SK-N-SH (cell line): ENCODE measurements at regions not wholly inside any gene's neighbourhood (a gene's known extent, or its start where the extent isn't known, plus 50 kb on each side); places are given as distances from the start of the nearest gene placed in this dataset.

Source experiments
- CHD2 ChIP-seq: fragments of 150-350 bp; IDR thresholded peaks from 2 replicates; pipeline ENCODE4 v1.6.1; 2018; ENCODE audit warnings: low read length; ENCODE audit not compliant: partially characterized antibody
- ELF1 ChIP-seq: IDR thresholded peaks from 2 replicates; pipeline ENCODE4 v1.4.0; 2012
- EP300 ChIP-seq, 2 experiments: IDR thresholded peaks; 2 replicates each; pipeline versions ENCODE4 v1.4.0 to v1.6.1; 2012; ENCODE audit warnings: borderline replicate concordance in 1 of 2, low read depth in 1 of 2, low read length in 1 of 2
- FOXM1 ChIP-seq: IDR thresholded peaks from 2 replicates; pipeline ENCODE4 v1.4.0; 2012; ENCODE audit warnings: low read depth, mild to moderate bottlenecking
- NRF1 ChIP-seq: IDR thresholded peaks from 2 replicates; pipeline ENCODE4 v1.6.1; 2012; ENCODE audit warnings: low read depth, mild to moderate bottlenecking, low read length
- POLR2AphosphoS5 ChIP-seq: IDR thresholded peaks from 2 replicates; pipeline ENCODE4 v1.6.1; 2012; ENCODE audit warnings: low read depth, low read length
- RFX5 ChIP-seq: IDR thresholded peaks from 2 replicates; pipeline ENCODE4 v1.6.1; 2012; ENCODE audit warnings: mild to moderate bottlenecking, improper control_type of control experiment, low read length
- SMC3 ChIP-seq: IDR thresholded peaks from 2 replicates; pipeline ENCODE4 v1.6.1; 2012; ENCODE audit warnings: low read depth, low read length, improper control_type of control experiment
- TF ChIP-seq, protein P1 (sequence below): fragments of 200-600 bp; sonication (generic); IDR thresholded peaks from 2 replicates; pipeline ENCODE4 v1.6.1; 2017; ENCODE audit warnings: antibody characterized with exemption, mild to moderate bottlenecking, moderate library complexity
- TF ChIP-seq, protein P2 (sequence below): IDR thresholded peaks from 2 replicates; pipeline ENCODE4; 2012
- TF ChIP-seq, protein P3 (sequence below): IDR thresholded peaks from 2 replicates; pipeline ENCODE4 v1.6.1; 2012; ENCODE audit warnings: mild to moderate bottlenecking, low read depth, low read length, moderate library complexity

DNA sequence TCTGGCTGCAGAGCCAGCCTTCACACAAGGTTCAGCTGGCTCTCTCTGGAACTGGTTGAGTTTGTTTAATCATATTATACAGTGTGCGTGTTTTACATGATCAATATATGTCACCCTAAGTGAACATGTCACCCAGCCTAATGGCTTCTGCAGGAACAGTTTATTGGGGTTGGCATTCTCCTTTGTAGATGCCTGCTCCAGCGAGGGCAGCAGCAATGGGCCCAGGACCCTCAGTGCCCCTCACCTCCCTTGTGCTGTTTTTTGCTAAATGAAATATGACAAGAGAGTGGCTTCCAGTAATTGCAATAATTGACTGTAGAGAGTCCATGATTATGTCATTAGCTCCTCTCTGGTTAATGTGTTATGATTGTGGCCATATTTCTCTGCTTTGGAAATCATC lies 387.2 kb downstream of the TMEM114 start:
- no peak for TF ChIP-seq POLR2AphosphoS5
- TF ChIP-seq, protein P1, sequence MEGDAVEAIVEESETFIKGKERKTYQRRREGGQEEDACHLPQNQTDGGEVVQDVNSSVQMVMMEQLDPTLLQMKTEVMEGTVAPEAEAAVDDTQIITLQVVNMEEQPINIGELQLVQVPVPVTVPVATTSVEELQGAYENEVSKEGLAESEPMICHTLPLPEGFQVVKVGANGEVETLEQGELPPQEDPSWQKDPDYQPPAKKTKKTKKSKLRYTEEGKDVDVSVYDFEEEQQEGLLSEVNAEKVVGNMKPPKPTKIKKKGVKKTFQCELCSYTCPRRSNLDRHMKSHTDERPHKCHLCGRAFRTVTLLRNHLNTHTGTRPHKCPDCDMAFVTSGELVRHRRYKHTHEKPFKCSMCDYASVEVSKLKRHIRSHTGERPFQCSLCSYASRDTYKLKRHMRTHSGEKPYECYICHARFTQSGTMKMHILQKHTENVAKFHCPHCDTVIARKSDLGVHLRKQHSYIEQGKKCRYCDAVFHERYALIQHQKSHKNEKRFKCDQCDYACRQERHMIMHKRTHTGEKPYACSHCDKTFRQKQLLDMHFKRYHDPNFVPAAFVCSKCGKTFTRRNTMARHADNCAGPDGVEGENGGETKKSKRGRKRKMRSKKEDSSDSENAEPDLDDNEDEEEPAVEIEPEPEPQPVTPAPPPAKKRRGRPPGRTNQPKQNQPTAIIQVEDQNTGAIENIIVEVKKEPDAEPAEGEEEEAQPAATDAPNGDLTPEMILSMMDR = no peak
- TF ChIP-seq ELF1 = no peak
- TF ChIP-seq FOXM1 = no peak
- TF ChIP-seq SMC3 = no peak
- no peak for TF ChIP-seq CHD2
- TF ChIP-seq EP300 (IDR thresholded peaks at IDR 0.05; ENCODE audit: borderline replicate concordance in 1 of 2, low read depth in 1 of 2, low read length in 1 of 2) = no peak
- TF ChIP-seq NRF1 = no peak
- TF ChIP-seq, protein P2, sequence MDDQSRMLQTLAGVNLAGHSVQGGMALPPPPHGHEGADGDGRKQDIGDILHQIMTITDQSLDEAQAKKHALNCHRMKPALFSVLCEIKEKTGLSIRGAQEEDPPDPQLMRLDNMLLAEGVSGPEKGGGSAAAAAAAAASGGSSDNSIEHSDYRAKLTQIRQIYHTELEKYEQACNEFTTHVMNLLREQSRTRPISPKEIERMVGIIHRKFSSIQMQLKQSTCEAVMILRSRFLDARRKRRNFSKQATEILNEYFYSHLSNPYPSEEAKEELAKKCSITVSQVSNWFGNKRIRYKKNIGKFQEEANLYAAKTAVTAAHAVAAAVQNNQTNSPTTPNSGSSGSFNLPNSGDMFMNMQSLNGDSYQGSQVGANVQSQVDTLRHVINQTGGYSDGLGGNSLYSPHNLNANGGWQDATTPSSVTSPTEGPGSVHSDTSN = no peak
- TF ChIP-seq, protein P3, sequence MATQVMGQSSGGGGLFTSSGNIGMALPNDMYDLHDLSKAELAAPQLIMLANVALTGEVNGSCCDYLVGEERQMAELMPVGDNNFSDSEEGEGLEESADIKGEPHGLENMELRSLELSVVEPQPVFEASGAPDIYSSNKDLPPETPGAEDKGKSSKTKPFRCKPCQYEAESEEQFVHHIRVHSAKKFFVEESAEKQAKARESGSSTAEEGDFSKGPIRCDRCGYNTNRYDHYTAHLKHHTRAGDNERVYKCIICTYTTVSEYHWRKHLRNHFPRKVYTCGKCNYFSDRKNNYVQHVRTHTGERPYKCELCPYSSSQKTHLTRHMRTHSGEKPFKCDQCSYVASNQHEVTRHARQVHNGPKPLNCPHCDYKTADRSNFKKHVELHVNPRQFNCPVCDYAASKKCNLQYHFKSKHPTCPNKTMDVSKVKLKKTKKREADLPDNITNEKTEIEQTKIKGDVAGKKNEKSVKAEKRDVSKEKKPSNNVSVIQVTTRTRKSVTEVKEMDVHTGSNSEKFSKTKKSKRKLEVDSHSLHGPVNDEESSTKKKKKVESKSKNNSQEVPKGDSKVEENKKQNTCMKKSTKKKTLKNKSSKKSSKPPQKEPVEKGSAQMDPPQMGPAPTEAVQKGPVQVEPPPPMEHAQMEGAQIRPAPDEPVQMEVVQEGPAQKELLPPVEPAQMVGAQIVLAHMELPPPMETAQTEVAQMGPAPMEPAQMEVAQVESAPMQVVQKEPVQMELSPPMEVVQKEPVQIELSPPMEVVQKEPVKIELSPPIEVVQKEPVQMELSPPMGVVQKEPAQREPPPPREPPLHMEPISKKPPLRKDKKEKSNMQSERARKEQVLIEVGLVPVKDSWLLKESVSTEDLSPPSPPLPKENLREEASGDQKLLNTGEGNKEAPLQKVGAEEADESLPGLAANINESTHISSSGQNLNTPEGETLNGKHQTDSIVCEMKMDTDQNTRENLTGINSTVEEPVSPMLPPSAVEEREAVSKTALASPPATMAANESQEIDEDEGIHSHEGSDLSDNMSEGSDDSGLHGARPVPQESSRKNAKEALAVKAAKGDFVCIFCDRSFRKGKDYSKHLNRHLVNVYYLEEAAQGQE = no peak
- TF ChIP-seq RFX5 = no peak
